ENCODE measurements at regions not wholly inside any gene's neighbourhood (a gene's known extent, or its start where the extent isn't known, plus 50 kb on each side); places are given as distances from the start of the nearest gene placed in this dataset.

- no peak for TF ChIP-seq CTCF (IDR thresholded peaks at IDR 0.05)
- Mint-ChIP-seq H3K27me3 (ENCODE audit: low read depth) (no peaks in the 10 kb centered on the region), H3K4me3 (ENCODE audit: unreplicated experiment) (no peak overlapping the region), H3K27ac (ENCODE audit: unreplicated experiment) (no peak overlapping the region), H3K9me3 (ENCODE audit: low read depth) (peaks cover 46% of the 10 kb centered on the region), H3K36me3 (ENCODE audit: low read depth) (no peaks in the 10 kb centered on the region), H3K4me1 (ENCODE audit: low read depth) (no peaks in the 10 kb centered on the region)
- no peak for DNase-seq (ENCODE audit: low spot score)
Observed at GRCh38 chr16:6453742-6454141, 878.9 kb upstream of the RBFOX1 start.

GRCh38 chr16:6447021-6447790 lies 885.4 kb upstream of the RBFOX1 start:
- Mint-ChIP-seq H3K36me3 (ENCODE audit: low read depth) (no peaks in the 10 kb centered on the region), H3K4me3 (ENCODE audit: unreplicated experiment) (no peak overlapping the region), H3K27me3 (ENCODE audit: low read depth) (no peaks in the 10 kb centered on the region), H3K4me1 (ENCODE audit: low read depth) (no peaks in the 10 kb centered on the region), H3K9me3 (ENCODE audit: low read depth) (peaks cover 28% of the 10 kb centered on the region), H3K27ac (ENCODE audit: unreplicated experiment) (no peak overlapping the region)
- DNase-seq (ENCODE audit: low spot score) = no peak
- no peak for TF ChIP-seq CTCF (IDR thresholded peaks at IDR 0.05)

GRCh38 chr16:6446370-6446769 lies 886.3 kb upstream of the RBFOX1 start:
- Mint-ChIP-seq H3K4me3 (ENCODE audit: unreplicated experiment) (no peak overlapping the region), H3K27ac (ENCODE audit: unreplicated experiment) (no peak overlapping the region), H3K27me3 (ENCODE audit: low read depth) (no peaks in the 10 kb centered on the region), H3K9me3 (ENCODE audit: low read depth) (peaks cover 22% of the 10 kb centered on the region), H3K4me1 (ENCODE audit: low read depth) (no peaks in the 10 kb centered on the region), H3K36me3 (ENCODE audit: low read depth) (no peaks in the 10 kb centered on the region)
- DNase-seq (ENCODE audit: low spot score) = no peak
- no peak for TF ChIP-seq CTCF (IDR thresholded peaks at IDR 0.05)

- no peak overlapping the region for H3K27ac Mint-ChIP-seq (ENCODE audit: unreplicated experiment)
- no peak for TF ChIP-seq CTCF (IDR thresholded peaks at IDR 0.05)
- H3K36me3 Mint-ChIP-seq (ENCODE audit: low read depth) = peaks cover 2% of the 10 kb centered on the region
- H3K9me3 Mint-ChIP-seq (ENCODE audit: low read depth) = peaks cover 34% of the 10 kb centered on the region
- no peak overlapping the region for H3K4me3 Mint-ChIP-seq (ENCODE audit: unreplicated experiment)
- no peaks in the 10 kb centered on the region for H3K27me3 Mint-ChIP-seq (ENCODE audit: low read depth)
- H3K4me1 Mint-ChIP-seq (ENCODE audit: low read depth) = no peaks in the 10 kb centered on the region
- no peak for DNase-seq (ENCODE audit: low spot score)
Observed at GRCh38 chr16:6439129-6439528, 893.5 kb upstream of the RBFOX1 start.

- peaks cover 30% of the 10 kb centered on the region for H3K9me3 Mint-ChIP-seq (ENCODE audit: low read depth)
- no peaks in the 10 kb centered on the region for H3K4me1 Mint-ChIP-seq (ENCODE audit: low read depth)
- no peaks in the 10 kb centered on the region for H3K36me3 Mint-ChIP-seq (ENCODE audit: low read depth)
- no peaks in the 10 kb centered on the region for H3K27me3 Mint-ChIP-seq (ENCODE audit: low read depth)
- no peak for TF ChIP-seq CTCF (IDR thresholded peaks at IDR 0.05)
- no peak overlapping the region for H3K27ac Mint-ChIP-seq (ENCODE audit: unreplicated experiment)
- H3K4me3 Mint-ChIP-seq (ENCODE audit: unreplicated experiment) = no peak overlapping the region
- no peak for DNase-seq (ENCODE audit: low spot score)
Observed at GRCh38 chr16:6428861-6429260, 903.8 kb upstream of the RBFOX1 start.

All from chondrocyte (in vitro differentiated cells).